SK-N-DZ (cell line): ENCODE measurements at regions not wholly inside any gene's neighbourhood (a gene's known extent, or its start where the extent isn't known, plus 50 kb on each side); places are given as distances from the start of the nearest gene placed in this dataset.

Experiments
- DNase-seq: peaks from one replicate; pipeline ENCODE4 v3.0.0-alpha.2; 2015; ENCODE audit warnings: low spot score

DNA sequence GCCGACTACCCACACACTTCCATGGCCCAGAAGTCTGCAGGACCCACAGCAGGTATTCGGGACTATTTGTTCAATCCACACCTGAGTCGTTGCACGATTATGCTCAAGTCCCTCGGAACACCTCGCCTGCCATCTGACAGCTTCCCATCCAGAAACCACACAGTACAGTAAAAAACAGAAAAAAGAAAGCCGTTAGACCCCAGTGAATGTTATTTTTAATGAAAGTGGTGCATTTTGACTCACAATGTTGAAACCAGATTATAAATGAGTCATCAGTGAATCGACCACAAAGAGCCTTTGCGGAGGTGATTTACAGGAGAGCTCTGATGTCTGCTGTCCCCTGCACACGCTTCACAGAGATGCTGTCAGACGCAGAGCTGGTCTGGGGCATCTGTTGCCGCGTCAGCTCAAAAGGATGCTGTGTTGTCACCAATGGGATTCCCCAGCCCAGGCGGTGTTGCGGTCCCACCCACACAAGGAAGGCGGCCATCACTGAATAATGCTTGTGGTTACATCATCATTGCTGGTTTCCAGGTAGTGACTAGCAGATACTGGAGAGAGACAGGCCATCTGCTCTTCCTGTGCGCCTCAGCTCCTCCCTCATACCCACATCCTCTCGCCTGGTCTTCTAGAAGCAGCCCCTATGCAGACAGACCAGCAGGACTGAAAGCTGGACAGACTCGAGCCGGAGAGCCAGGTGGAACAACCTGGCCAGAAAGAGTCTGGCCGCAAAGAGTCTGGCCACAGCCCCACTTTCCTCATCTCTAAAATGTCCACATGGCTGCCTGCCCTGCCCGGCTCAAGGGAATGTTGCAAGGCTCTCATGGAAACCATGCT is 116.8 kb downstream of the TOMM20 start:
- peak; percentile 77 for DNase-seq

DNA sequence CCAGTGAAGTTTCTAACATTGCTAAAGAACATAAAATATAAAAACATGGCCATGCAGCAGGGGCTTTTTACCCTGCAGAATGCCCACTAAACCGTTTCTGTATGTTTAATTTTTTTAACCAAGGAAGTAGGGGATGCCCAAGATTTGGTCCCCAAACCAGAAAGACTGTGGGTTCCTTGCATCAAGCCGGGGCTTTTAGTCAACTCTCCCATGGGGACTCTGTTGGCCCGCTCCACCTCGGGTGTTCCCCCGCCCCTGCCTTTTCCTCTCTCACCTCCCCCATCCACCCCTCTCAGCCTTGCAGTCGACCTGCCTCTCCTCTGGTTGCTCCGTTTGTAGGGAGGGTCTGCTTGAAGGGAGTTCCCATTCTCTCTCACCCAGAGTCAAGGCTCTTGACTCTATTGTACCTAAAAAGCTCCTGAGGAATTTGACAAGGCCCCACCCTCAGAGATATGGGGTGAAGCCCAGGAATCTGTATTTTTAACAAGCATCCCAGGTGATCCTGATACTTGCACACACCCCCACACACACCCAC is 117.5 kb downstream of the TOMM20 start:
- no peak for DNase-seq

- DNase-seq, result no peak
These were observed 118.9 kb downstream of the TOMM20 start for GRCh38 chr1:235009561-235010306.

DNA sequence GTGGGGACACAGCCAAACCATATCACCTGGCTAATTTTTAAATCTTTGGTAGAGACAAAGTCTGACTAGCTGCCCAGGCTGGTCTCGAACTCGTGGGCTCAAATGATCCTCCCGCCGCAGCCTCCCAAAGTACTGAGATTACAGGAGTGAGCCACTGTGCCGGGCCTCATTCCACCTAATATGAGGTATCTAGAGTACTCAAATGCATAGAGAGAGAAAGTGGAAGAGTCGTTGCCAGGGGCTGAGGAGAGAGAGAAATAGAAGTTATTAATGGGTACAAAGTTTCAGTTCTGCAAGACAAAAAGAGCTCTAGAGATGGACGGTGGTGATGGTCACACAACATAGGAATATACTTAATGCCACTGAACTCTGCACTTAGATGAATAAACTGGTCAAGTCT is 119.6 kb downstream of the TOMM20 start:
- DNase-seq, result no peak

DNA sequence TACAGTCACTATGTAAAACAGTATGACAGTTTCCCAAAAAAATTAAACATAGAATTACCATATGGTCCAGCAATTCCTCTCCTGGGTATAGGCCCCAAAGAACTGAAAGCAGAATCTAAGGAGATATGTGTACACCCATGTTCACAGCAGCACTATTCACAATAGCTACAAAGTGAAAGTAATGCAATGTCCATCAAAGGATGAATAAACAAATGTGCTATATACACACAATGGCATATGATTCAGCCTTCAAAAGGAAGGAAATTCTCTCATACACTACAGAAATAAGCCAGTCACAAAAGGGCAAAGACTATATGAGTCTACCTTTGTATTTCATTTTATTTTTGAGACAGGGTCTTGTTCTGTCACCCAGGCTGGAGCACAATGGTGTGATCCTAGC is 120.4 kb downstream of the TOMM20 start:
- no peak for DNase-seq

- DNase-seq, result no peak
These were observed 121.8 kb downstream of the TOMM20 start for GRCh38 chr1:235006816-235007215.

DNA sequence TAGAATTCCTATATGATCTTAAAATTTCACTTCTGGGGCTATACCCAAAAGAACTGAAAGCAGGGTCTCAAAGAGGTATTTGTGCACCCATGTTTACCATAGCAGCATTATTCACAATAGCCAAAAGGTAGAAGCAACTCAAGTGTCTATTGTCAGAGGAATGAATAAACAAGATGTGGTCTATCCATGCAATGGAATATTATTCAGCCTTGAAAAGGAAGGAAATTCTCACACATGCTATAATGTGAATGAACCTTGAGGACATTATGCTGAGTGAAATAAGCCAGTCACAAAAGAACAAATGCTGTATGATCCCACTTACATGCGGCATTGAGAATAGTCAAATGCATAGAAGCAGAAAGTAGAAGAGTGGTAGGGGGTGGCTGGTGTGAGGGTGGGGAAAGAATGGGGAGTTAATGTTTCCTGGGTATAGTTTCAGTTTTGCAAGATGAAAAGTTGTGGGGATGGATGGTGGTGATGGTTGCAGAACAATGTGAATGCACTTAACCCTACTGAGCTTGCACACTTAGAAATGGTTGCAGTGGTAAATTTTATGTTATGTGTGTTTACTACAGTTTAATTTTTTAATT is 122.4 kb downstream of the TOMM20 start:
- no peak for DNase-seq

GRCh38 chr1:235004840-235005391 is 123.7 kb downstream of the TOMM20 start:
- no peak for DNase-seq

- DNase-seq, result no peak
These were observed 124.4 kb downstream of the TOMM20 start for GRCh38 chr1:235004276-235004675.

DNA sequence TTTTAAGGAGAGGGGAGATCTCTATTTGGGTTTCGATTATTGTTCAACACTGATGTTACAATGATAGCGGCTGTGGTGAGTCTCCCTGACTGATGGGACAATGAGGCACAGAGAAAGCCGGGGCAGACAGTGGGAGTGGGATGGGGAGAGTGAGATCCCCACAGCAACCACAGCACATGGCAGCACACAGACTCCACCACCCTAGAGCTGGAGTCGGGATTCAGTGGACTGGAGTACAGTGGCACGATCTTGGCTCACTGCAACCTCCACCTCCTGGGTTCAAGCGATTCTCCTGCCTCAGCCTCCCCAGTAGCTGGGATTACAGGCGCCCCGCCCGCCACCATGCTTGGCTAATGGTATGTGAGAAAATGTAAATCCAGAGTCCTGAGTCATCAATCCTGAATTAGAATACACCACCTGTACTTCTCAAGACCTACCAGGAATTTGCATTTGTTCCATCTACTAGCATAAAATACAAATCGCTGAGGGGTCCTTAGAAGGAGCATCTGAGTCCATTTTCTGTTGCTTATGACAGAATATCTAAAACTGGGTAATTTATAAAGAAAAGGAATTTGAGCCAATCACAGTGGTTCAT is 125.8 kb downstream of the TOMM20 start:
- no peak for DNase-seq

- DNase-seq, result no peak
These were observed 129.1 kb downstream of the TOMM20 start for GRCh38 chr1:234999513-234999940.

DNA sequence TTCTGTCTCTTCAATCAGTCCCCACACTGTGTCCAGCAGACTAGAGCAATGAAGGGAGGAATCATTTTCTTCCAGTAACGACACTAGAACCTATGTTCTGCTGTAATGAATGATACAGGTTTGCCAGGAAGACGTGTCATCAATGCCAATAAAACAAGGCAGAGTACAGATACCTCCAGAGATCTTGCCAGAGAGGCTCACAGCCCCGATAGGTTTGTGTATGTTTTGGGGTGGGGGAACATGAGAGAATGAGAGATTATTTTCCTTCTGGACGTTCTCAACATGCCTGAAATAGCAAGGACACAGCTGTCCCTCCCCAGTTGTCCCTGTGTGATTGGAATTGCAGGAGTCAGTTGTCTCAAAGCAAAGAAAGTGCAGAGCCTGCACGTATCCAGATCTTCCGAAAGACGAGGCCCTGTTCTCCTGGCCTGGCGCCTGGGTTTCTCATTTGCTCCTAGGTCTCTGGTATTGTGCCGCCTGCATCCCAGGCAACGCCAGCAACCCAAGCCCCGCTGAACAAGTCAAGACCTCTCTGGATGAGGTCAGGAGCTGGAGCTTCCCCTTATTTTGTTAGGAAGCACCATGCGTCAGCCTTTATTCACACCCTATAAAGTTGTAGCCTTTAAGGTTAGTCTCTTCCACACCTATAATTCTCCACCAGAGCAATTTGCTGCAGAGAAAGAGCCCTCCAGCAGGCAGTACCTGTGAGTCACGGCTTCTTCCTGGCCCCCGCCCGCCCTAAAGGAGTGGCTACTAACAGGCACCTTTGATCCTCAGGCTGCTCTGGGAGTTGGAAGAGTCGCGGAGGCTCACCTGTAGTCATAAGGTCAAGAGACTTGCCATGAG is 130.5 kb downstream of the TOMM20 start:
- DNase-seq, result no peak

GRCh38 chr1:234997201-234997895 is 131.3 kb downstream of the TOMM20 start:
- DNase-seq, result no peak

GRCh38 chr1:234996245-234996757 is 132.3 kb downstream of the TOMM20 start:
- DNase-seq, result no peak

DNA sequence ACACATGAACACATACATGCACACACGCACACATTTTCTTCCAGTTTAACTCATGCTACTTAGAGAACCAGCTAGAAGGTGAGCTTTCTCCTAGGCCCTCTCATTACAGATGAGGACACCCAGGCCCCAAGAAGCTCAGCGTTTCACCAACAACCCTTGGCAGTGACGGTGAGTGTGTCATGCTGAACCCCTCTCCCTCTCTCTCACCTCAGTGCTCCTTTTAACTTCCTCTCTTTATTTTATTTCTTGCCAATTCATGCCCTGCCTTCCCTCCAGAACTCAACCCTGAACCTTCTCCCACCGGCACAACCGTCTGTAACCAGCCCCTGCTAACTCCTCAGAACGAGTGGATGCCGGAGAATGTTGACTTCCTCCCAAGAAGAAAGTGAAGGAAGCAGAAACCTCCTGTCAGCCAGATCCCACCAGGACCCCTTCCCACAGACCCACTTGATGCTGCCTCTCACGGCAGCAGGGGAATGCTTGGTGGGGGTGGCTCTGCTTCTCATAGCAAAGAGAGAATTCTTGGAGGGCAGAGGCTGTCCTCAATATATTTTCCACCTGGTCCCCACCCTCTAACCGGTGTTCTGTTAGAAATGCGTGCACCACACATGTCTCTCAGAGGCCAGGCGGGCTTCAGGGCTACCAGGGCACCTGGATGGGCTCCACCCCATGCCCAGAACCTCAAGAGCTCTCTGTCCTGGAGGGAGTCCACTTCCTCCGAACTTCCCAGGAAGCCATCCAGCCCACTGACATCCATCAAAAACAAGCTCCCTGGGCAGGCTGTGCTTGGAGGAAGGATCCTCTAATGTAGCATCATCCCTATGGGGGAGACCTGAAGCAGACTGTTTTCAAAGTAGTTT is 134.0 kb downstream of the TOMM20 start:
- no peak for DNase-seq

- DNase-seq, result no peak
These were observed 136.6 kb downstream of the TOMM20 start for GRCh38 chr1:234992065-234992464.

DNA sequence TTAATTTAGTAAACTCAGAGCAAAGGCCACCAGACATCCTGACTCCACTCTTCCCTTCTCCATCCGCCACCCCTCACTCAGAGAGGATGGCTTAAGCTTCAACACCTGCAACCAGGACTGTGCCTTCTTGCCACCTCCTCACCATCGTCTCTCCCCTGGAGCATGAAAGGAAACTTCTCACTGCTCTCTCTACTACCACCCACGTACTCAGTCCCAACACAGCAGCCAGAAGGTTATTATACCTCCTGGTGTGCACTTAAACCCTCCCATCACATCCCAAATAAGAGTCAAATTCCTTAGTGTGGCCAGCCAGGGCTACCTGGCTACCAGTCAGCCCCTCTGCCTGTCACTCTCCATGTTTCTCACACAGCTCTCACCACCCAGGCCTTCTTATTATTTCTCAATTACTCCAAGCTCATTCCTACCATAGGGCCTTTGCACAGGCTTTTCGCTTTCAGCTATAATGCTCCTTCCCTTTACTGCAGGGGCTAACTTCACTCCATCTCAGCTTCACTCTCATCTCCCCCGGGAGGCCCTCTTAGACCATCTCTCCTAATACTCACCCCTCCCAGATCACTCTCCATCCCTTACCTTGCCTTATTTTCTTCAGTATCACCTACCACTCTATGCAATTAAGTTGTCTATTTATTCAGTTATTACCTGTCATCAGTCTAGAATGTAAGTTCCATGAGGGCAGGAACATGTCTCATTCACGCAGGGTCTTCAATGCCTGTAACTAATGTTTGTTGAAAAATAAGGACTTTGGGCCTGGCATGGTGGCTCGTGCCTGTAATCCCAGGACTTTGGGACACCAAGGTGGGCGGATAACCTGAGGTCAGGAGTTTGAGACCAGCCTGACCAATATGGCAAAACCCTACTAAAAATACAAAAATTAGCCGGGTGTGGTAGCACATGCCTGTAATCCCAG is 137.5 kb downstream of the TOMM20 start:
- no peak for DNase-seq

- no peak for DNase-seq
These were observed 138.3 kb downstream of the TOMM20 start for GRCh38 chr1:234990328-234990675.
